DMS153 treated with DMSO at 0.1 percent for 48 hours (cell line): ENCODE measurements at regions not wholly inside any gene's neighbourhood (a gene's known extent, or its start where the extent isn't known, plus 50 kb on each side); places are given as distances from the start of the nearest gene placed in this dataset.
A peak's percentile ranks its signal among the peaks of the same experiment; 100 is the strongest.

ENCODE experiments used
- DNase-seq: peaks from one replicate; lab custom pipeline; 2025; ENCODE audit not compliant: unreplicated experiment; lab: John Stamatoyannopoulos, UW

- no peak for DNase-seq
These were observed 225.9 kb upstream of the CHST9 start for GRCh38 chr18:27411013-27411412.

DNA sequence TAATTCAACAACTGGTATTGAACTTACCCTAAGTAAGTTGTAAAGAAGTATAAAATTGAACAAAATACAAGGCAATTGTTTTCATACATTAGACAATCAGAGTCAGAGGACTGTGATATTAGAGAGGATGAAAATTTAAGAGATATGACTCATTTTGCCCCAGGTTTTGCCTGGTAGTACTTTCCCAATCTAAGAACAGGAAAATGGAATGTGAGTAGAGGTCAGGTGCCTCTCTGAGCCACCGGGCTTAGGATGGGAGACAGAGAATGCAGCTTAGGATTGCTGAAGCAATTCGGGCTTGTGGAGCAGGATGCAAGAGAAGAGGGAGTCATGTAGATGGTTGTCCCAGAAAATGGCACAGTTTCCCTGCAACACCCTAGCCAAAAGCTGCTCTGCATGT, 219.7 kb upstream of the CHST9 start:
- DNase-seq = no peak

GRCh38 chr18:27400001-27400400, 214.9 kb upstream of the CHST9 start:
- DNase-seq = no peak

GRCh38 chr18:27395752-27396151, 210.6 kb upstream of the CHST9 start:
- no peak for DNase-seq

GRCh38 chr18:27394687-27395086, 209.6 kb upstream of the CHST9 start:
- DNase-seq = no peak

DNA sequence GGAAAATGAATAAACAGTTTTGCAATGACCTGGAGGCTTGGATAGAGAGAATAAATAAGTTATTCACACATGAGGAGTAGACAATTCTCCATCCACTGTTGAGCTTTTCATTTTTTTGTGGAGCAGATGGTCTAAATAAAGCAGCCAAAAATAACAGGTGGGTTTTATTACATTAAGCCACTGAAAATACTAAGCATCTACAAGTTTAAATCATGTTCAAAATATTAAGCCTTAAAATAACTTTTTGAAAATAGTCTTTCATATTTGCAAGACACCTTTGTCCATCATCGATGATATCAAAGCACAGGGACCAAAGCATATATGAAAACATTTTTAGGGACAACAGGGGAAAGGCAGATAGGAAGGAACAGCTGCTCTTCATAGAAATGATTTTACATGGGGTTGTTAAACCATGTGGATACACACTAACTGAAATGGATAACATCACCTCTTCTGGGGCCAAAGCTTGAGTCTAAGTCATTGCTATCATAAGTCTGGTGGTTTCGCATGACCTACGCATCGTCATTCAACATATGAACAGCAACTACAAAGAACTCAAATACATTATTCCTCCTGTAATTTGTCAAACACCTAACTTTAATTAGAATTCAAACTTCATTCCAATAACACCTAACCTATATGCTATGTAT, 197.6 kb upstream of the CHST9 start:
- no peak for DNase-seq

- DNase-seq = no peak
These were observed 193.5 kb upstream of the CHST9 start for GRCh38 chr18:27378431-27379095.

DNA sequence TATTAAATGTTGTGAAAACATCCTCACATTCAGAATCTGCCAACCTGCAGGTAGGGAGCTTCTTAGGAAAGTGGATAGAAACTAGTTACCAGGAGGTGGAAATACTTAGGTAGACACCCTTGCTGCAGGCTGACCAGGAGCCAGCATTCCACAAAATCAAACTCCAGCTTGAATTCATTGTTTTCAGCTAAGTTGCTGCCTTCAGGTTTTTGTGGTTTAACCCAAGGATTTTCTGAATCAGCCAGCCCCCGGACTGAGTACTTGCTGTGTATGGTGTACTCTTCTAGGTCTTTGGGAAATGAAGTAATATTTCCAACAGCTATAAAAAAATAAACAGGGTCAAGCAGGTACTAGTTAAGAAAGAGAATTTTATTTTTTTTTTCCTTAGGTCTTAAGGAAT, 192.1 kb upstream of the CHST9 start:
- no peak for DNase-seq

DNA sequence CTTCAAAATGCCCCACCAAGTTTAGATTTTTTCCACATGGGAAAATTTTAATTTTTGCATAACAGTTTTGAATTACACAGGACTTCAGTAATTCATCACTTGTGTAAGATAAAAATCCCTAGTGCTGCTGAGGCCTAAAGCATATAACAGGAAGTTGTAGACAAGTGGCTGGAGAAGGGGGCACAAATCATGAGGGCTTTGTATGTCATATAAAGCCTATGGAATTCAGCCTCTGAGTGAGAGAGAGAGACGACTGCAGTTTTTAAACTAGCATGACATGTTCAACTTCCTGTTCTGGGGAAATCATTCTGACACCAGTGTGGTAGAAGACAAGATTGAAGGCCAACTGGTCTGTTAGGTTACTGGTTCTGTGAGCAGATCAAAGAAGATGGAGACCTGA, 187.3 kb upstream of the CHST9 start:
- no peak for DNase-seq

GRCh38 chr18:27366665-27367064, 181.6 kb upstream of the CHST9 start:
- DNase-seq = no peak

DNA sequence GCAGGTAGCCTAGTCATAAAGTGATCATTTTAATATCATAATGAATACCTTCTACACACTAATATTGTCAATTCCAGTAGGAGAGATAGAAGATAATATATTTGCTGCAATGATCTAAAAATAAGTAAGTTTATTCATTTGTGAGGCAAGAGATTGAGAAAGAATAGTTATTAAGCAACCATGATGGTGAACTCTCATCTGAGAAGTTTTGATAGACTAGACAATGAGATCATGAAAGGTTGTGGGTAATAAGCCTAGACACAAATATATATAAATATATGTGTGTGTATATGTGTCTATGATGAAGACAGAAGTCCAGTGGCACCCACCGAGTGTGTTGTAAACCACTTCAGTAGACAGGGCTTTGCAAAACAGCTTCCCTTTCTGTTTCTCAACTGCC, 181.0 kb upstream of the CHST9 start:
- DNase-seq = no peak

GRCh38 chr18:27363872-27364271, 178.8 kb upstream of the CHST9 start:
- peak; percentile 33 for DNase-seq

- no peak for DNase-seq
These were observed 176.4 kb upstream of the CHST9 start for GRCh38 chr18:27361477-27361876.

- DNase-seq = no peak
These were observed 170.2 kb upstream of the CHST9 start for GRCh38 chr18:27355308-27355707.

- DNase-seq = no peak
These were observed 168.2 kb upstream of the CHST9 start for GRCh38 chr18:27353273-27353672.

DNA sequence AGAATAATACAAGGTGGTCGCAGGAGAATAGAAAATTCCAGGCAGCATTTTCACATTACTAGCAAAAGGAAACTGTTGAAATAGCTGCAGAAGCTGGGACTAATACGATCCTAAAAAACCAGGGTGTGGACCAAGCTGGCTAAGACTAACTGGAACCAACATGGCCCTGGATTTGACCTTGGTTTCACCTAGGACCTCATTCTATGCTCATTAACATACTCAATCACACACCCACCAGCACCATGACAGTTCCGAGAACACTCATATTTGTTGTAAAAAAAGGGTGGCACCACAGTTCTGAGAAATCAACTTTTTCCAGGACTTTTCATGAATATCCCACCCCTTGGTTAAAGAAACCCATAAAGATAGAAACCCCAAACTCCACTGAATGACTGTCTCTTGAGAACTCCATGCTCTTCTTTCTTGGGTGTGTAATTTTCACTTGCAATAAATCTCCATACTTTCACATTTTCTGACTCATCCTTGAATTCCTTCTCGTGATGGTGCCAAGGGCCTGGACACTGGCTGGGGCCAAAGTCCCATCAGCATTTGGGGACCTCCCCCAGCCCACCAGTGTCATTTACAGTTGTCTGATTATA, 164.3 kb upstream of the CHST9 start:
- DNase-seq = no peak

DNA sequence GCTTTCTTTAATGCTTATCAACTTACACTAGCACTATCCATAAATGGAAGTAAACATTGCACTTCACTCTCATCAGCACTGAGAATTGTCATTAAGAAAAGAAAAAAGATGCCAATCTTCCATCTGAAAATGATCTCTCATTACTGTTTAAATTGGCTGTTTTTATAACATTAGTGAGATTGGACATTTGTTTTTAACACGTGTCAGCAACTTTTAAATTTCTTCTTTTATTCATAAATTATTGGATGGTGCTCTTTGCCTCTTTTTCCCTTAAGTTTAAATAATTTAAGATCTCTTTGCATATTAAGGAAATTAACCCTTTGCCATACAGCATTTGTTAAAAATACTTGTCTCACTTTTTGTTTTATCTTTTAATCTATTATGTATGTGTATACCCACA, 146.5 kb upstream of the CHST9 start:
- DNase-seq = no peak

GRCh38 chr18:27314996-27315395, 129.9 kb upstream of the CHST9 start:
- no peak for DNase-seq

DNA sequence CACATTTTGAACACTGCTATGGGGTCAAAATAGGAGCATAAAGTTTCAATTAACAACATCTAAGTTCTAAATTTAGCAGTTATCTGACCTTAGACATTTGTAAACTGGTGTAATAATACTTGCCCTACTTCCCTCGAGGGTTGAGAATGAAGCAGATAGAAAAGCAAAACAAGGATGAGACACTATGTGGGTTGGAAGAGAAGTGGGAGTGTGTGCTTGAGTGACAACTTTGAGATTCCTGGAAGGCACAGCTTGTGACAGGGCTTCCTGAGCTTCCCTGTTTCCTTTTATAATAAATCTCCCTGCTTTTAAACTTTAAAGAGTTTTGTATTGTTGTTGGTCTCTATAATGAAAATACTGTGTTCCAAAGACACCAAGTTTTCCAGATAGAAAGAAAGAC, 128.6 kb upstream of the CHST9 start:
- DNase-seq = no peak

DNA sequence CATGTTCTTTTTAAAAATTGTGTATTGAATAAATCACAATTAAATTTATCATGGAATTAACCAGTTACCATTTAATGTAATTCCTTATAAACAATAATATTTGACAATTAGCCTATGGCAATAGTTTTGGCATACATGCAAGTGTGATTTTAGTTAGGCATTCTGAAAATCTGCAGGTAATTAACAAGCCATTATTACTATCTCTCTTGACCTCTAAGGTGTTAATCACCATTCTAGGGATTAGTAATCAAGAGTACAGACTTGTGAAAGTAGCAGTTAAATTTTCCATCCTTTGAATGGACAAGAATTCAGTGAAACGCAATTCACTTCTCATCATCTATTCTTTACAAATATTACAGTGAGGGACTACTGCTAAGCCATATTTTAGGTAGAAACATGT, 127.7 kb upstream of the CHST9 start:
- DNase-seq = no peak

GRCh38 chr18:27312153-27312552, 127.0 kb upstream of the CHST9 start:
- no peak for DNase-seq

DNA sequence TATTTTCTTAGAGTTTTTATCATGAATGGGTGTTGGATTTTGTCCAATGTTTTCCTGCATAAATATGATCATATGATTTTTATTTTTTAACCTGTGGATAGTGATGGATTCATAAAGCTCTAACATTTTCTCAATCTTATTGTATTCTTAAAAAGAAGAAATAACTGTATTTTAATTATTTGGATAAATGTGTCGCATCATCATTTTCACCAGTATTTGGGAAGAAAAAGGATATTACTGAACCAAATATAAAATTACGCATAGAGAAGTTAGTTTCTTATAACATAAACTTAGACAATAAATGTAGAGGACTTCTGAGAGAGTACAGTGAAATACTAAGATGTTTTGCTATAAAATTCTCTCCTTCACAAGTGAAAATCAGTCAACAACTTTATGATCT, 126.0 kb upstream of the CHST9 start:
- no peak for DNase-seq
